A549 (cell line): ENCODE measurements at regions not wholly inside any gene's neighbourhood (a gene's known extent, or its start where the extent isn't known, plus 50 kb on each side); places are given as distances from the start of the nearest gene placed in this dataset.
"Not testable (repeated sequence)": the region's sequence is repeated elsewhere in the genome, so short reads cannot be mapped to it uniquely, and the experiment has no call there.

Source experiments
- ATAC-seq, 2 experiments: fragments of 200-7000 bp in 1 of 2; fragments of >200 bp in 1 of 2; cut with Nextera tagmentation in 1 of 2; cut with Tn5 transposase in 1 of 2; 3 replicates each; pipeline versions ENCODE4 v1.8.0 to v1.9.1; 2018 to 2020; ENCODE audit warnings: mild to moderate bottlenecking in 1 of 2, moderate library complexity in 1 of 2
- CTCF ChIA-PET: fragments of 300-600 bp; sonication (Branson Sonifier 250); formaldehyde crosslinking; extraction: SDS; loops from one replicate; lab custom pipeline; 2021; ENCODE audit warnings: antibody characterized with exemption, inconsistent platforms; lab: Yijun Ruan, JAX
- POLR2A ChIA-PET: fragments of 350-600 bp; formaldehyde crosslinking; extraction: SDS; loops from one replicate; lab custom pipeline; 2021; ENCODE audit warnings: antibody characterized with exemption, inconsistent platforms; lab: Yijun Ruan, JAX
- DNase-seq, 2 experiments: peaks; one replicate each; pipeline versions ENCODE4 v3.0.0 to v3.0.0-alpha.2; 2011 to 2016; ENCODE audit warnings: low read depth in 1 of 2, low spot score in 1 of 2
- FAIRE-seq: peaks from 2 replicates; lab custom pipeline; 2011; peaks lifted over from hg19 to GRCh38; lab: Jason Lieb, UNC
- H3K27ac ChIP-seq, 2 experiments: fragments of >200 bp; sonication (Bioruptor Twin); formaldehyde crosslinking; 3 replicates each; pipeline ENCODE4 v1.5.1; 2016 to 2017
- H3K4me1 ChIP-seq: fragments of >200 bp; sonication (Bioruptor Twin); formaldehyde crosslinking; 3 replicates; pipeline ENCODE4 v1.6.1; 2016
- H3K4me2 ChIP-seq: fragments of >200 bp; sonication (Bioruptor Twin); formaldehyde crosslinking; 3 replicates; pipeline ENCODE4 v1.6.1; 2016
- H3K4me3 ChIP-seq: fragments of >200 bp; sonication (Bioruptor Twin); formaldehyde crosslinking; 3 replicates; pipeline ENCODE4 v1.5.1; 2016
- H3K9me3 ChIP-seq: fragments of >200 bp; sonication (Bioruptor Twin); formaldehyde crosslinking; 3 replicates; pipeline ENCODE4 v1.6.1; 2016
- BCL3 ChIP-seq: fragments of >200 bp; sonication (Bioruptor Twin); formaldehyde crosslinking; IDR thresholded peaks from 3 replicates; pipeline ENCODE4 v1.6.1; 2016
- CBX2 ChIP-seq: fragments of 200-600 bp; sonication (generic); IDR thresholded peaks from 2 replicates; pipeline ENCODE4 v1.6.1; 2016; ENCODE audit warnings: low read depth, mild to moderate bottlenecking, borderline replicate concordance
- CEBPB ChIP-seq, 2 experiments: fragments of >200 bp in 1 of 2; sonication (Bioruptor Twin) in 1 of 2; formaldehyde crosslinking in 1 of 2; IDR thresholded peaks; 2 replicates each; pipeline ENCODE4 v1.6.1; 2012 to 2016
- CHD2 ChIP-seq: fragments of 150-350 bp; IDR thresholded peaks from 2 replicates; pipeline ENCODE4 v1.6.1; 2014; ENCODE audit warnings: low read length; ENCODE audit not compliant: partially characterized antibody
- EHF ChIP-seq: fragments of 250-450 bp; sonication (Bioruptor Pico); IDR thresholded peaks from 2 replicates; pipeline ENCODE4 v1.5.0; 2020; ENCODE audit warnings: mild to moderate bottlenecking
- FOSL2 ChIP-seq, 2 experiments: fragments of 450-650 bp in 1 of 2; fragments of >200 bp in 1 of 2; sonication (Bioruptor Twin) in 1 of 2; formaldehyde crosslinking; IDR thresholded peaks; 2 replicates each; pipeline versions ENCODE4 v1.5.0 to v1.6.1; 2016 to 2020; ENCODE audit warnings: mild to moderate bottlenecking in 1 of 2, moderate library complexity in 1 of 2
- HOXB5 ChIP-seq: fragments of 250-450 bp; sonication (Bioruptor Pico); IDR thresholded peaks from 2 replicates; pipeline ENCODE4 v1.5.0; 2020; ENCODE audit warnings: mild to moderate bottlenecking, moderate library complexity
- JUNB ChIP-seq: fragments of >200 bp; sonication (Bioruptor Twin); formaldehyde crosslinking; IDR thresholded peaks from 2 replicates; pipeline ENCODE4 v1.6.1; 2016
- KDM1A ChIP-seq: fragments of 200-600 bp; sonication (generic); IDR thresholded peaks from 2 replicates; pipeline ENCODE4 v1.6.1; 2016; ENCODE audit warnings: low read depth, mild to moderate bottlenecking
- NFE2L2 ChIP-seq: fragments of 150-350 bp; conservative IDR thresholded peaks from 2 replicates; pipeline ENCODE4 v1.6.1; 2014; ENCODE audit warnings: low read length
- NPAS2 ChIP-seq: fragments of 250-450 bp; sonication (Bioruptor Pico); IDR thresholded peaks from 2 replicates; pipeline ENCODE4 v1.8.0; 2022; ENCODE audit warnings: mild to moderate bottlenecking, moderate library complexity, borderline replicate concordance
- PHF8 ChIP-seq: fragments of 200-600 bp; sonication (generic); IDR thresholded peaks from 2 replicates; pipeline ENCODE4 v1.6.1; 2016; ENCODE audit warnings: low read depth, mild to moderate bottlenecking, antibody characterized with exemption, moderate library complexity, borderline replicate concordance
- RFX5 ChIP-seq: fragments of 450-650 bp; IDR thresholded peaks from 2 replicates; pipeline ENCODE4 v1.7.1; 2014; ENCODE audit warnings: antibody characterized with exemption, mild to moderate bottlenecking, moderate library complexity
- SMC3 ChIP-seq: fragments of >200 bp; sonication (Bioruptor Twin); formaldehyde crosslinking; IDR thresholded peaks from 3 replicates; pipeline ENCODE4 v1.6.1; 2018; ENCODE audit warnings: inconsistent platforms
- USF2 ChIP-seq: fragments of 450-650 bp; IDR thresholded peaks from 2 replicates; pipeline ENCODE4 v1.6.1; 2014; ENCODE audit warnings: antibody characterized with exemption
- WGBS: methylation state at CpG from one replicate; pipeline ENCODE4 v1.1.6; 2017; ENCODE audit errors: missing lambda C conversion rate; 5-methylcytosine and 5-hydroxymethylcytosine counted together
- TF ChIP-seq, protein P1 (sequence below): fragments of 200-600 bp; sonication (generic); IDR thresholded peaks from 2 replicates; pipeline ENCODE4 v1.6.1; 2016; ENCODE audit warnings: antibody characterized with exemption, mild to moderate bottlenecking, moderate library complexity
- TF ChIP-seq, protein P2 (sequence below): IDR thresholded peaks from 2 replicates; pipeline ENCODE4 v1.6.1; 2012

- TF ChIP-seq CBX2 = no peak
- no peak for TF ChIP-seq NFE2L2
- no peak for TF ChIP-seq USF2
- TF ChIP-seq, protein P1, sequence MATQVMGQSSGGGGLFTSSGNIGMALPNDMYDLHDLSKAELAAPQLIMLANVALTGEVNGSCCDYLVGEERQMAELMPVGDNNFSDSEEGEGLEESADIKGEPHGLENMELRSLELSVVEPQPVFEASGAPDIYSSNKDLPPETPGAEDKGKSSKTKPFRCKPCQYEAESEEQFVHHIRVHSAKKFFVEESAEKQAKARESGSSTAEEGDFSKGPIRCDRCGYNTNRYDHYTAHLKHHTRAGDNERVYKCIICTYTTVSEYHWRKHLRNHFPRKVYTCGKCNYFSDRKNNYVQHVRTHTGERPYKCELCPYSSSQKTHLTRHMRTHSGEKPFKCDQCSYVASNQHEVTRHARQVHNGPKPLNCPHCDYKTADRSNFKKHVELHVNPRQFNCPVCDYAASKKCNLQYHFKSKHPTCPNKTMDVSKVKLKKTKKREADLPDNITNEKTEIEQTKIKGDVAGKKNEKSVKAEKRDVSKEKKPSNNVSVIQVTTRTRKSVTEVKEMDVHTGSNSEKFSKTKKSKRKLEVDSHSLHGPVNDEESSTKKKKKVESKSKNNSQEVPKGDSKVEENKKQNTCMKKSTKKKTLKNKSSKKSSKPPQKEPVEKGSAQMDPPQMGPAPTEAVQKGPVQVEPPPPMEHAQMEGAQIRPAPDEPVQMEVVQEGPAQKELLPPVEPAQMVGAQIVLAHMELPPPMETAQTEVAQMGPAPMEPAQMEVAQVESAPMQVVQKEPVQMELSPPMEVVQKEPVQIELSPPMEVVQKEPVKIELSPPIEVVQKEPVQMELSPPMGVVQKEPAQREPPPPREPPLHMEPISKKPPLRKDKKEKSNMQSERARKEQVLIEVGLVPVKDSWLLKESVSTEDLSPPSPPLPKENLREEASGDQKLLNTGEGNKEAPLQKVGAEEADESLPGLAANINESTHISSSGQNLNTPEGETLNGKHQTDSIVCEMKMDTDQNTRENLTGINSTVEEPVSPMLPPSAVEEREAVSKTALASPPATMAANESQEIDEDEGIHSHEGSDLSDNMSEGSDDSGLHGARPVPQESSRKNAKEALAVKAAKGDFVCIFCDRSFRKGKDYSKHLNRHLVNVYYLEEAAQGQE = no peak
- TF ChIP-seq RFX5 = no peak
- no peak for TF ChIP-seq KDM1A
- no peak for TF ChIP-seq CEBPB (IDR thresholded peaks at IDR 0.05)
- TF ChIP-seq, protein P2, sequence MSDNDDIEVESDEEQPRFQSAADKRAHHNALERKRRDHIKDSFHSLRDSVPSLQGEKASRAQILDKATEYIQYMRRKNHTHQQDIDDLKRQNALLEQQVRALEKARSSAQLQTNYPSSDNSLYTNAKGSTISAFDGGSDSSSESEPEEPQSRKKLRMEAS = no peak
- TF ChIP-seq FOSL2 (IDR thresholded peaks at IDR 0.05) = no peak
- TF ChIP-seq FOSL2 (CRISPR knock-in tag; IDR thresholded peaks at IDR 0.05) = no peak
- no peak for TF ChIP-seq HOXB5 (CRISPR knock-in tag)
- TF ChIP-seq SMC3 = no peak
- TF ChIP-seq CHD2 = no peak
- TF ChIP-seq NPAS2 (CRISPR knock-in tag) = no peak
- TF ChIP-seq EHF = no peak
- TF ChIP-seq BCL3 = no peak
- TF ChIP-seq JUNB = no peak
- no peak for TF ChIP-seq PHF8
- DNase-seq = no peak
- no peaks in the 10 kb centered on the region for H3K4me1 ChIP-seq
- no peak overlapping the region for H3K4me3 ChIP-seq
- no peaks in the 10 kb centered on the region for H3K9me3 ChIP-seq
- CTCF ChIA-PET = no interaction called here
- no peak overlapping the region for H3K27ac ChIP-seq
- FAIRE-seq = no peak
- no peak for ATAC-seq
- WGBS = 51% methylated on average over 2 of the region's 2 CpGs
- POLR2A ChIA-PET = no interaction called here
- H3K4me2 ChIP-seq = no peak overlapping the region
Observed at GRCh38 chr22:22193923-22194322, 50.7 kb upstream of the VPREB1 start.

- DNase-seq, H3K27ac ChIP-seq, ATAC-seq, FAIRE-seq, POLR2A ChIA-PET, H3K4me3 ChIP-seq, H3K9me3 ChIP-seq, H3K4me1 ChIP-seq, CTCF ChIA-PET, H3K4me2 ChIP-seq: not testable (repeated sequence)
- WGBS = 27% methylated on average over 1 of the region's 4 CpGs
Observed at GRCh38 chr22:22193462-22193861, 51.1 kb upstream of the VPREB1 start.

GRCh38 chr22:22193006-22193405 lies 51.6 kb upstream of the VPREB1 start:
- H3K4me1 ChIP-seq, H3K4me3 ChIP-seq, H3K4me2 ChIP-seq, ATAC-seq, FAIRE-seq, H3K9me3 ChIP-seq, H3K27ac ChIP-seq, POLR2A ChIA-PET, DNase-seq: not testable (repeated sequence)
- 23% methylated on average over 4 of the region's 4 CpGs for WGBS
- CTCF ChIA-PET = interaction anchor here (0.9 kb wide), 1 partner anchor 12 kb away, joined by 3 read pairs; no protein-coding TSS in a partner anchor

DNA sequence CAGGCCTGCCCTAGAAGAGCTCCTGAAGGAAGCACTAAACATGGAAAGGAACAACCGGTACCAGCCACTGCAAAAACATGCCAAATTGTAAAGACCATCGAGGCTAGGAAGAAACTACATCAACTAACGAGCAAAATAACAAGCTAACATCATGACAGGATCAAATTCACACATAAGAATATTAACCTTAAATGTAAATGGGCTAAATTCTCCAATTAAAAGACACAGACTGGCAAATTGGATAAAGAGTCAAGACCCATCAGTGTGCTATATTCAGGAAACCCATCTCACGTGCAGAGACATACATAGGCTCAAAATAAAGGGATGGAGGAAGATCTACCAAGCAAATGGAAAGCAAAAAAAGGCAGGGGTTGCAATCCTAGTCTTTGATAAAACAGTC lies 54.8 kb upstream of the VPREB1 start:
- CTCF ChIA-PET, ATAC-seq, H3K27ac ChIP-seq, DNase-seq, H3K4me2 ChIP-seq, POLR2A ChIA-PET, H3K4me1 ChIP-seq, H3K4me3 ChIP-seq, H3K9me3 ChIP-seq, FAIRE-seq: not testable (repeated sequence)
- WGBS = 0% methylated on average over 4 of the region's 4 CpGs

DNA sequence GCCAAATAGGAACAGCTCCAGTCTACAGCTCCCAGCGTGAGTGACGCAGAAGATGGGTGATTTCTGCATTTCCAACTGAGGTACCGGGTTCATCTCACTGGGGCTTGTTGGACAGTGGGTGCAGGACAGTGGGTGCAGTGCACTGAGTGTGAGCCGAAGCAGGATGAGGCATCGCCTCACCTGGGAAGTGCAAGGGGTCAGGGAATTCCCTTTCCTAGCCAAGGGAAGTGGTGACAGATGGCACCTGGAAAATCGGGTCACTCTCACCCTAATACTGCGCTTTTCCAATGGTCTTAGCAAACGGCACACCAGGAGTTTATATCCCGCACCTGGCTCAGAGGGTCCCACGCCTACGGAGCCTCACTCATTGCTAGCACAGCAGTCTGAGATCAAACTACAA lies 56.7 kb upstream of the VPREB1 start:
- CTCF ChIA-PET = interaction anchor here (0.6 kb wide), 1 partner anchor 10 kb away, joined by 3 read pairs; no protein-coding TSS in a partner anchor
- FAIRE-seq, H3K4me2 ChIP-seq, POLR2A ChIA-PET, DNase-seq, H3K27ac ChIP-seq, H3K9me3 ChIP-seq, H3K4me1 ChIP-seq, ATAC-seq, H3K4me3 ChIP-seq: not testable (repeated sequence)
- 25% methylated on average over 10 of the region's 11 CpGs for WGBS
